HPDE6-E6E7 (cell line): ENCODE measurements at regions not wholly inside any gene's neighbourhood (a gene's known extent, or its start where the extent isn't known, plus 50 kb on each side); places are given as distances from the start of the nearest gene placed in this dataset.
"Not testable (repeated sequence)": the region's sequence is repeated elsewhere in the genome, so short reads cannot be mapped to it uniquely, and the experiment has no call there.

Experiments used
- DNase-seq: peaks from one replicate; pipeline ENCODE4 v3.0.0; 2011; ENCODE audit warnings: missing footprints; ENCODE audit errors: extremely low spot score

- no peak for DNase-seq
Observed at GRCh38 chr2:238521002-238521401, 94.3 kb downstream of the ASB1 start.

- no peak for DNase-seq
Observed at GRCh38 chr2:238521870-238522269, 95.1 kb downstream of the ASB1 start.

GRCh38 chr2:238523158-238524110, 96.7 kb downstream of the ASB1 start:
- DNase-seq, result no peak

DNA sequence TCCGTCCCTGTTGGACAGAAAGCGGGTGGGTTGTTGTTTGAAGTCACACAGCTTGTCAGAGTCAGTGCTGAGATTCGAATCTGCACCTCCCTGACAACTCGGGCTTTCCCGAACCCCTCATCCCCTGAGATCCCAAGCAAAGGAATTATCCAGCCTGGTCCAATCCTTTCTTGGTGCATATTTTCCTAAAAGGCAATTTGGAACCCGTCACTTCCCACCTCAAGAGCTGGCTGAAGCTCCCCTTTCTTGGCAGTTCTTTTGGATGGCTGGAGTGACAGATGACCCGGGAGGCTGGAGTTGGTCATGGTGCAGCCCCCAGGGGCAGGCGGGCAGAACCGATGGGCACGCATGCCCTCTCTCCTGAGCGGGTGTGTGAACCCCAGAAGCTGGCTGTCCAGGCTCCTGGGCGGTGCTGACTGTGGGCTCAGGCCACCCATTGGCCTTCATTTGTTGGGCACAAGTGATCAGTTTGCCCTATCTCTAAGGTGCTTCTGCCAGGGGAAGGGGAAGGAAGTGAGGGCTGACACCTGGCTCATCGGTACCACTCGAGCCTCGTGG, 97.8 kb downstream of the ASB1 start:
- no peak for DNase-seq

GRCh38 chr2:238525990-238526389, 99.3 kb downstream of the ASB1 start:
- DNase-seq, result no peak

DNA sequence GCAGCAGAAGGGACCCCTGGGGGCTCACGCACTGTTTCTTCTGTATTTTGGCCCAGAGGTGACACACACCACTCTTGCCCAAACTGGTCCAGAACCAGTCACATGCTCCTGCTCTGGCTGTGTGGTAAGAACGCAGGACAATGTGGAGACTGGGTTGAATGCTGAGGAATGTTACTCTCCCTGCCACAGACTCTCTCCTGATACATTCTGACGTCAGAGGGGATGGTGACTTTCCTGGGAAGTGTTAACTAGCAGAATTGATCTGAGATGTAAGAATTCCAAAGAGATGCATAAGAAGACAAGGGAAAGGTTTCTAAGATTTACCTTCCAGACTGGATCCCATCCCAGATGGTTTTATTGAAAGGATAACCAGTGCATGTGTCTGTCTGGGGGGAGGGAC, 100.8 kb downstream of the ASB1 start:
- no peak for DNase-seq

DNA sequence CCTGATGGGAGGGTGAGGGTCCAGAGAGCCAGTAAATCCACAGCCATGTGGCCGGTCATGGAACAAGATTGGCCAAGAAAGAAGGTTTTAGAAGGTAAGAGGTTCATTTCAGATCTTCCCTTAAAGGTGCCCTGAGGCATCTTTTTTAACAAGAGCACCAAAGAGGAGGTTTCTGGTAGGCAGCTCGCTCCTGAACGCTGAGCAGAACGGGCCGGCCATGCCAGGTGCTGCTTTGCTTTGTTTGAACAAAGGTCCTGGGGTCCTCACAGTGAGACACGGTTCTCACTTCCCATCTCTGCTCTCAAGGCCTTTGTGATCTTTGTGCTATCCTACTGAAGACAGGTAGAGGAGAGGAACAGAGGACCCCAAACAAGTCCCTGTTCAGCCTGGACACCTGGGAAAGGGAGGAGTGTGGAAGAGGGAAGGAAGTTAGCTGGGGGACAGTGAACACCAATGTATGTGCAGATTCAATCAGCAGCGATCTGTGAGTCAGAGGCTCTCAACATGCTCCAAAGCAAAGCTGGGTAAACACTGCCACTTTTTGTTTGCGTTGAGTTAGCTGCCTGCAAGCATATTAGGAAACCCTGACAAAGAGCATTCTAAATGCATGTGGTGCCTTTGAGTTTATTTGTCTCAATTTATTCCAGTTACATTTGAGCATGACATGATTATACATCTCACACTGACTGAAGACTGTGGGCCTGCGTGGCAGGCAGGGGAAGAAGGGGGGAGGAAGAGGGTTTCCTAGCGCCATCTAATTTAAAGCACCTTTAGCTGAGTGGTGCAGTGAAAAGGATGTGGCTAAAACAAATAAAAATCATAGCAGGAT, 102.4 kb downstream of the ASB1 start:
- no peak for DNase-seq

DNA sequence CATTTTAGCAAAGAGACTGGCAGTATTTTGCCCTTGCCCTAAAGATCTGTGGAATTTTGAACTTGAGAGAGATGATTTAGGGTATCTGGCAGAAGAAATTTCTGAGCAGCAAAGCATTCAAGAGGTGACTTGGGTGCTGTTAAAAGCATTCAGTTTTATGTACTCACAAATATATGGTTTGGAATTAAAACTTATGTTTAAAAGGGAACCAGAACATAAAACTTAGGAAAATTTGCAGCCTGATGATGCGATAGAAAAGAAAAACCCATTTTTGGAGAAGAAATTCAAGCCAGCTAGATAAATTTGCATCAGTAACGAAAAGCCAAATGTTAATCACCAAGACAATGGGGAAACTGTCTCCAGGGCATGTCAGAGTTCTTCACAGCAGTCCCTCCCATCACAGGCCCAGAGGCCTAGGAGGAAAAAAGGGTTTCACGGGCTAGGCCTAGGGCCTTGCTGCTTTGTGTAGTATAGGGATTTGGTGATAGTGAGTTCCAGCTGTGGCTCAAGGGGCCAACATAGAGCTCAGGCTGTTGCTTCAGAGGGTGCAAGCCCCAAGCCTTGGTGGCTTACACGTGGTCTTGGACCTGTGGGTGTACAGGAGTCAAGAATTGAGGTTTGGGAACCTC, 104.4 kb downstream of the ASB1 start:
- DNase-seq, result not testable (repeated sequence)

DNA sequence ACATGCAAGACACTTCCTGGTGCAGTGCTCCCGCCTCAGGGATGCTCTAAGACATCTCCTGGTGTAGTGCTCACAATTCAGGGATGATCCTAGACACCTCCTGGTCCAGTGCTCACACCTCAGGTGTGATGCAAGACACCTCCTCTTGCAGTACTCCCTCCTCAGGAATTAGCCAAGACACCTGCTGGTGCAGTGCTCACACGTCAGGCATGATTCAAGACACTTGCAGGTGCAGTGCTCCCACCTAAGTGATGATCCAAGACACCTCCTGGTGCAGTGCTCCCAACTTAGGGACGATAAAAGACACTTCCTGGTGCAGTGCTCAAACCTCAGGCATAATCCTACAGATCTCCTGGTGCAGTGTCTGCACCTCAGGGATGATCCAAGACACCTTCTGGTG, 117.0 kb downstream of the ASB1 start:
- not testable (repeated sequence) for DNase-seq

DNA sequence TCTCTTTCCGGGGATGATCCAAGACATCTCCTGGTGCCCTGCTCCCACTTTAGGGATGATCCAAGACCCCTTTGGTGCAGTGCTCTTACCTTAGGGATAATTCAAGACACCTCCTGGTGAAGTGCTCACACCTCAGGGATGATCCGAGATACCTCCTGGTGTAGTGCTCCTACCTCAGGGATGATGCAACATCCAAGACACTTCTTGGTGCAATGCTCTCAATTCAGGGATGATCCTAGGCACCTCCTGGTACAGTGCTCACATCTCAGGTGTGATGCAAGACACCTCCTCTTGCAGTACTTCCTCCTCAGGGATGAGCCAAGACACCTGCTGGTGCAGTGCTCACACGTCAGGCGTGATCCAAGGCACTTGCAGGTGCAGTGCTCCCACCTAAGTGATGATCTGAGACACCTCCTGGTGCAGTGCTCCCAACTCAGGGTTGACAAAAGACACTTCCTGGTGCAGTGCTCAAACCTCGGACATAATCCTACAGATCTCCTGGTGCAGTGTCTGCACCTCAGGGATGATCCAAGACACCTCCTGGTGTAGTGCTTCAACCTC, 122.3 kb downstream of the ASB1 start:
- no peak for DNase-seq

DNA sequence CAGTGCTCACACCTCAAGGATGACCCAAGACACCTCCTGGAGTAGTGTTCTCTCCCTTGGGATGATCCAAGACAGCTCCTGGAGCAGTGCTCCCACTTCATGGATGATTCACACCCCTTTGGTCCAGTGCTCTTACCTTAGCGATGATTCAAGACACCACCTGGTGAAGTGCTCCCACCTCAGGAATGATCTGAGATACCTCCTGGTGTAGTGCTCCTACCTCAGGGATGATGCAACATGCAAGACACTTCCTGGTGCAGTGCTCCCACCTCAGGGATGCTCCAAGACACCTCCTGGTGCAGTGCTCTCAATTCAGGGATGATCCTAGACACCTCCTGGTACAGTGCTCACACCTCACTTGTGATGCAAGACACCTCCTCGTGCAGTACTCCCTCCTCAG, 123.1 kb downstream of the ASB1 start:
- DNase-seq, result no peak

- DNase-seq, result no peak
Observed at GRCh38 chr2:238551091-238551490, 124.4 kb downstream of the ASB1 start.

GRCh38 chr2:238552226-238552625, 125.5 kb downstream of the ASB1 start:
- no peak for DNase-seq

DNA sequence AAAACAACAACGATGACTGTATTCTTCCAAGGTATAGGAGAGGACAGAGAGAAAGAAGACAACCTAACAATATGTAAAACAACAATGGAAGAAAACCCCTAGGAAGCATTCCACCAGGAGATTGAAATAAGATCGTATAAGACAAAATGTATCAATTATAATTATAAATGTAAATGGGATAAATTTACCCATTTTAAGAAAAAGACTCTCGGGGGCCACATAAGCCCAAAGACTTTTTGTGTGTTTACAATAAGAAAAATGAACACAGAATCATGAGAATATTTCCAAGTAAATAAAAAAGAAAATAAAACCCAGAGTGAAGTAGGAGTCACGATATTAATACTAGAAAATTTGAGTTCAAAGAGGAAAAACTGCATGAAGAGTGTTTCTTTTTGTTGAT, 126.4 kb downstream of the ASB1 start:
- no peak for DNase-seq

DNA sequence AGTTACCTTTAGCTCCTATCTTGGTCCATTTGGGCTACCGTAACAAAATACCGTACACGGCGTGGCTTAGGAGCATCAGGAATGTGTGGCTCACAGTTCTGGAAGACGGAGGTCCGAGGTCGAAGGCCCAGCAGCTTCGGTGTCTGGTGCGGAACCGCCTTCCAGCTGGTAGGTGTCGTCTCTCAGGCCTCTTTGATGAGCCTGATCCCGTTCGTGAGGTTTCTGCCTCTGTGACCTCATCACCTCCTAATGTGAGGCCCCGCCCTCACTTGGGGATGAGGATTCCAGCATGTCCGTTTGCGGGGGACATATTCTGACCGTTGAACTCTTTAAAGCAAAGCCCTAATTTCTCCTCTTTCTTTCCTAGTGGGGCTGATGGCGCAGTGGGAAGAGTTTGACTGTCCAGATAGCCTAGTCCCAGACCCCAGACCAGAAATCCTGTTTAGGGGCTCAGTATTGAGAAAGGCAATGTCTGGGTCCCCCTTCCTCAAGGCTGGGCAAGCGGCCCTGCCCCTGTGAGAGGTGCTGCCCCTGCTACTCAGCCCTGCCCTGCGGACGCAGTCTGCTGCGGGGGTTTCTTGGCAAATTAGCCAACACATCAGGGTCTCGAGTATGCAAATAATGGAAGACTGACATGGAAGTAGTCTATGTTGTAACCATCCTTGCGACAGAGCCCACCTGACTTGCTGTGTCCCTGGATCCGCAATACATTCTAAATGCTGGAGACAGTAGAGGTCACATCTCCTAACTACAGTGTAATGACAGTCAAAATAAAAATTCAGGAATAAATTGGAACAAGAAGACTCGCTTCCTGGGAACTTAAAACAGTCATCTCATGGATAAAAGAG, 128.0 kb downstream of the ASB1 start:
- DNase-seq, result no peak

GRCh38 chr2:238555786-238556542, 129.2 kb downstream of the ASB1 start:
- no peak for DNase-seq

- no peak for DNase-seq
Observed at GRCh38 chr2:238557431-238557830, 130.7 kb downstream of the ASB1 start.

DNA sequence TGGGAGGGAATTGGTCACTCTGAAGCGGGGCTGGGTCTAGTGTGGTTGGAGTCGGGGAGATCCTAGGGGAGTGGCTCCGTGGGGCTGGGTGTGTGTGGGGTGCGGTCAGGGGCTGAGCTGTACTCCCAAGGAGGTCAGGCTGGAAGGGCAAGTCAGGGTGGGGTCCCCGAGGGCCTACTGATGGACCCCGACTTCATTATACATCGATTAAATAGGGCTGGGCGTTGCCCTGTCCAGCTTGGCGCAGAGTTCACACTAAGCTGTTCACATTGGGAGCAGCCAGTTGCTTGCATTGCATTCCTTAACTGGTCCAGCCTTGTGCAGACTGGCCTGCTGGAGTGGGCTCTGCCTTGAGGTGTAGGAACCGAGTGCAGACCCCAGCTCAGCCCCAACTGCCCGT, 131.2 kb downstream of the ASB1 start:
- no peak for DNase-seq

DNA sequence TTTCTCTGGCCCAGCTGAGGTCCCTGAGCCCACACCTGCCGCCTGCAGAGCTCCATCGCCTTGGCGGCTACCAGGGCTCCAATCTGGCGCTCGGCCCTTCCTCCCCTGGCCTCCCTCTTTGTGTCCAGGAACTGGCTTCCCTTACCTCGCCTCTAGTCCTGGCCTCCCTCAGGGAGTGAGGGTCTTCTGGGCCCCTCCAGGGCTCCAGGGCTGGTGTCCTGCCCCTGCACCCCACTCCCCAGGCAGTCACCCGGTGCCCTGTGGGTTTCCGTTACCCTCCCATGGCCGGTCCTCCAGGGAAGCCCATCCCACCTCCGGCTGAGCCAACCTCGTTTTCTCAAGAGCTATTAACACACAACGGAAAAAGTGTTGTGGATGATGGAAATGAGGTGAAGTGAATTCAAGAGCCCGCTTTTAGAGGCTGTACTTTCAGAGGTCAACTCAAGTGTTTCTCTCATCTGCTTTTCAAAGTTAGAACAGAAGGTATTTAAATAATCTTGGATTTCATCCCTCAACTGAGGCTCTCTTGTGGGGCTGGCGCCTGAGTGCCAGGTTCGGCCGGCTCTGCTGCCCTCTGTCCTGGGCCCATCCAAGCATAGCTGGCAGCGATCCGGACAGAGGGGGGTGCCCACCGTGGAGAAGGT, 131.9 kb downstream of the ASB1 start:
- no peak for DNase-seq
